Nephron progenitor cell (in vitro differentiated cells): ENCODE measurements at regions not wholly inside any gene's neighbourhood (a gene's known extent, or its start where the extent isn't known, plus 50 kb on each side); places are given as distances from the start of the nearest gene placed in this dataset.

Experiments used
- DNase-seq: peaks from one replicate; pipeline ENCODE4 v3.0.0; 2021
- H3K27ac Mint-ChIP-seq: 2 replicates; pipeline ENCODE4 v1.8.0; 2021; ENCODE audit warnings: mild to moderate bottlenecking, moderate library complexity, mixed read lengths
- H3K27me3 Mint-ChIP-seq: 2 replicates; pipeline ENCODE4 v1.8.0; 2021; ENCODE audit warnings: mild to moderate bottlenecking, low read depth, mixed read lengths; ENCODE audit not compliant: poor library complexity
- H3K36me3 Mint-ChIP-seq: 2 replicates; pipeline ENCODE4 v1.8.0; 2021; ENCODE audit warnings: low read depth, mixed read lengths
- H3K4me1 Mint-ChIP-seq: 2 replicates; pipeline ENCODE4 v1.8.0; 2021; ENCODE audit warnings: mixed read lengths
- H3K4me3 Mint-ChIP-seq: 2 replicates; pipeline ENCODE4 v1.8.0; 2021; ENCODE audit warnings: mild to moderate bottlenecking, moderate library complexity, mixed read lengths
- H3K9me3 Mint-ChIP-seq: 2 replicates; pipeline ENCODE4 v1.8.0; 2021; ENCODE audit warnings: mild to moderate bottlenecking, moderate library complexity, mixed read lengths
- CTCF ChIP-seq: fragments of 200-600 bp; sonication (generic); IDR thresholded peaks from 2 replicates; pipeline ENCODE4 v1.5.0; 2021; ENCODE audit warnings: antibody characterized with exemption

GRCh38 chr3:34920806-34921205 lies 718.5 kb upstream of the ARPP21 start:
- no peak for DNase-seq
- Mint-ChIP-seq H3K9me3 (no peaks in the 10 kb centered on the region), H3K4me1 (no peaks in the 10 kb centered on the region), H3K27me3 (no peaks in the 10 kb centered on the region), H3K27ac (no peak overlapping the region), H3K4me3 (no peak overlapping the region), H3K36me3 (no peaks in the 10 kb centered on the region)
- no peak for TF ChIP-seq CTCF

- H3K4me3 Mint-ChIP-seq = no peak overlapping the region
- TF ChIP-seq CTCF = no peak
- H3K36me3 Mint-ChIP-seq = no peaks in the 10 kb centered on the region
- H3K27ac Mint-ChIP-seq = no peak overlapping the region
- H3K27me3 Mint-ChIP-seq = no peaks in the 10 kb centered on the region
- H3K9me3 Mint-ChIP-seq = no peaks in the 10 kb centered on the region
- H3K4me1 Mint-ChIP-seq = no peaks in the 10 kb centered on the region
- DNase-seq = no peak
These were observed 714.4 kb upstream of the ARPP21 start for GRCh38 chr3:34924961-34925360.

GRCh38 chr3:34925851-34926250 lies 713.5 kb upstream of the ARPP21 start:
- H3K4me3 Mint-ChIP-seq = no peak overlapping the region
- no peak overlapping the region for H3K27ac Mint-ChIP-seq
- H3K36me3 Mint-ChIP-seq = no peaks in the 10 kb centered on the region
- TF ChIP-seq CTCF = no peak
- no peaks in the 10 kb centered on the region for H3K27me3 Mint-ChIP-seq
- DNase-seq = no peak
- H3K4me1 Mint-ChIP-seq = no peaks in the 10 kb centered on the region
- no peaks in the 10 kb centered on the region for H3K9me3 Mint-ChIP-seq

- no peaks in the 10 kb centered on the region for H3K4me1 Mint-ChIP-seq
- no peak overlapping the region for H3K4me3 Mint-ChIP-seq
- peaks cover 9% of the 10 kb centered on the region for H3K27me3 Mint-ChIP-seq
- H3K36me3 Mint-ChIP-seq = no peaks in the 10 kb centered on the region
- H3K27ac Mint-ChIP-seq = no peak overlapping the region
- TF ChIP-seq CTCF = no peak
- peaks cover 15% of the 10 kb centered on the region for H3K9me3 Mint-ChIP-seq
- no peak for DNase-seq
These were observed 710.3 kb upstream of the ARPP21 start for GRCh38 chr3:34929036-34929435.

GRCh38 chr3:34934660-34935059 lies 704.7 kb upstream of the ARPP21 start:
- no peak for TF ChIP-seq CTCF
- no peaks in the 10 kb centered on the region for H3K4me1 Mint-ChIP-seq
- no peak for DNase-seq
- peaks cover 9% of the 10 kb centered on the region for H3K27me3 Mint-ChIP-seq
- H3K36me3 Mint-ChIP-seq = no peaks in the 10 kb centered on the region
- no peak overlapping the region for H3K27ac Mint-ChIP-seq
- H3K4me3 Mint-ChIP-seq = no peak overlapping the region
- peaks cover 18% of the 10 kb centered on the region for H3K9me3 Mint-ChIP-seq

- no peaks in the 10 kb centered on the region for H3K4me1 Mint-ChIP-seq
- no peak overlapping the region for H3K27ac Mint-ChIP-seq
- H3K36me3 Mint-ChIP-seq = no peaks in the 10 kb centered on the region
- H3K27me3 Mint-ChIP-seq = no peaks in the 10 kb centered on the region
- DNase-seq = no peak
- H3K4me3 Mint-ChIP-seq = no peak overlapping the region
- TF ChIP-seq CTCF = no peak
- peaks cover 7% of the 10 kb centered on the region for H3K9me3 Mint-ChIP-seq
These were observed 700.5 kb upstream of the ARPP21 start for GRCh38 chr3:34938784-34939183.
